ENCODE measurements at regions not wholly inside any gene's neighbourhood (a gene's known extent, or its start where the extent isn't known, plus 50 kb on each side); places are given as distances from the start of the nearest gene placed in this dataset.

DNA sequence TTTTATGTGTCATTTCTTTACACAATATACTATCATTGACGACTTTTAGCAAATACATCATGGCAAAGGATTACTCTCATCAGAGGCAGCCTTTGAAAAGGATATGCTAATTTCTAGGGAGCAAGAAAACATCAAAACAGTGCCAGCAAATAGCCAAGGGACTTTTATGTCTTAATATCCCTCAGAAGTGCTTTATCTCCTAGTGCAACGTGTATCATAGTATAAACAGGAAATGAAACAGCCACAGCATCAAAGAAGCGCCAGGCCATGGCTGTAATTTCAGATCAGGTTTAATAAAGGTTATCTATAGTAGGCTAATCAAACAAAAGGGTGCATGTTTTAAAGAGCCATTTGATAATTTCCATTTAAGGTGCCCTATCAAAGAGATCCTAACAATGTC lies 159.9 kb downstream of the AXIN2 start (continued):
- TF ChIP-seq, protein P1, sequence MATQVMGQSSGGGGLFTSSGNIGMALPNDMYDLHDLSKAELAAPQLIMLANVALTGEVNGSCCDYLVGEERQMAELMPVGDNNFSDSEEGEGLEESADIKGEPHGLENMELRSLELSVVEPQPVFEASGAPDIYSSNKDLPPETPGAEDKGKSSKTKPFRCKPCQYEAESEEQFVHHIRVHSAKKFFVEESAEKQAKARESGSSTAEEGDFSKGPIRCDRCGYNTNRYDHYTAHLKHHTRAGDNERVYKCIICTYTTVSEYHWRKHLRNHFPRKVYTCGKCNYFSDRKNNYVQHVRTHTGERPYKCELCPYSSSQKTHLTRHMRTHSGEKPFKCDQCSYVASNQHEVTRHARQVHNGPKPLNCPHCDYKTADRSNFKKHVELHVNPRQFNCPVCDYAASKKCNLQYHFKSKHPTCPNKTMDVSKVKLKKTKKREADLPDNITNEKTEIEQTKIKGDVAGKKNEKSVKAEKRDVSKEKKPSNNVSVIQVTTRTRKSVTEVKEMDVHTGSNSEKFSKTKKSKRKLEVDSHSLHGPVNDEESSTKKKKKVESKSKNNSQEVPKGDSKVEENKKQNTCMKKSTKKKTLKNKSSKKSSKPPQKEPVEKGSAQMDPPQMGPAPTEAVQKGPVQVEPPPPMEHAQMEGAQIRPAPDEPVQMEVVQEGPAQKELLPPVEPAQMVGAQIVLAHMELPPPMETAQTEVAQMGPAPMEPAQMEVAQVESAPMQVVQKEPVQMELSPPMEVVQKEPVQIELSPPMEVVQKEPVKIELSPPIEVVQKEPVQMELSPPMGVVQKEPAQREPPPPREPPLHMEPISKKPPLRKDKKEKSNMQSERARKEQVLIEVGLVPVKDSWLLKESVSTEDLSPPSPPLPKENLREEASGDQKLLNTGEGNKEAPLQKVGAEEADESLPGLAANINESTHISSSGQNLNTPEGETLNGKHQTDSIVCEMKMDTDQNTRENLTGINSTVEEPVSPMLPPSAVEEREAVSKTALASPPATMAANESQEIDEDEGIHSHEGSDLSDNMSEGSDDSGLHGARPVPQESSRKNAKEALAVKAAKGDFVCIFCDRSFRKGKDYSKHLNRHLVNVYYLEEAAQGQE (IDR thresholded peaks at IDR 0.05; ENCODE audit: unreplicated experiment): no peak
- TF ChIP-seq STAT1 (IDR thresholded peaks at IDR 0.05; ENCODE audit: unreplicated experiment) (no peak), EZH2phosphoT487 (IDR thresholded peaks at IDR 0.05; ENCODE audit: unreplicated experiment) (no peak), NANOG (IDR thresholded peaks at IDR 0.05; ENCODE audit: borderline replicate concordance) (no peak), ZNF331 (CRISPR knock-in tag; IDR thresholded peaks at IDR 0.05; ENCODE audit: low read depth) (no peak), ZNF462 (CRISPR knock-in tag; IDR thresholded peaks at IDR 0.05) (no peak)

DNA sequence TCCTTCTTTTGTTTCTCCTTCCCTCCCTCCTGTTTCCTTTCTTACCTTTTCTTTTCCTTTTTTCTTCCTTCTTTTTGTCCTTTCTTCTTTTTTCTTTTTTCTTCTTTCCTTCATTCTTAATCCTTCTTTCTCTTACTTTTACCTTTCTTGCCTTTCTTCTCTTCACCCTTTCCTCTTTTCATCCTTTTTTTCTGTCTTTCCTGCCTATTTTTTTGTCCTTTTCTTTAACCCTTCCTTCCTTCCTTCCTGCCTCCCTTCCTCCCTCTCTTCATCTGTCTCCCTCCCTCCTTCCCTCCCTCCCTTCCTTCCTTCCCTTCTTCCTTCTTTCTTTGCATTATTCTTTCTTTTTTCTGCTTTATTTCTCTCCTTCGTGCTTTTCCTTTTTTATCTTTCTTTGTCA lies 160.7 kb downstream of the AXIN2 start:
- Histone ChIP-seq H3K4me3 (no peak overlapping the region), H2AFZ (no peak overlapping the region), H3F3A (replicated peaks; ENCODE audit: low read depth) (no peaks in the 10 kb centered on the region), H3K9me2 (ENCODE audit: insufficient read depth) (no peaks in the 10 kb centered on the region), H3K27ac (ENCODE audit: low read depth) (no peak overlapping the region), H3K36me3 (ENCODE audit: insufficient read depth) (no peaks in the 10 kb centered on the region), H4K20me1 (replicated peaks; ENCODE audit: insufficient read depth) (no peaks in the 10 kb centered on the region), H3K79me2 (replicated peaks; ENCODE audit: insufficient read depth) (no peaks in the 10 kb centered on the region), H3K4me2 (no peak overlapping the region), H3K27me3 (ENCODE audit: insufficient read depth) (no peaks in the 10 kb centered on the region), H3K4me1 (ENCODE audit: insufficient read depth) (0 out of 2 replicates have a peak, but pooled peaks cover 4% of the 10 kb centered on the region)
- peaks cover 2% of the 10 kb centered on the region for H3K27me3 Mint-ChIP-seq (ENCODE audit: insufficient read depth, low read depth, poor library complexity)
- H3K9me3 Mint-ChIP-seq: no peaks in the 10 kb centered on the region
- ATAC-seq: no peak
- H3K36me3 Mint-ChIP-seq (ENCODE audit: low read depth): no peaks in the 10 kb centered on the region
- H3K27ac Mint-ChIP-seq: no peak overlapping the region
- H3K4me1 Mint-ChIP-seq: peaks cover 11% of the 10 kb centered on the region; the same call in 2 of the 3 replicates
- no peak for DNase-seq (ENCODE audit: low spot score)
- H3K4me3 Mint-ChIP-seq: no peak overlapping the region
- TF ChIP-seq POLR2AphosphoS5 (IDR thresholded peaks at IDR 0.05; ENCODE audit: low read depth): no peak
- TF ChIP-seq, protein P1 (IDR thresholded peaks at IDR 0.05; ENCODE audit: unreplicated experiment): no peak
- no peak for TF ChIP-seq ZNF114 (CRISPR knock-in tag; IDR thresholded peaks at IDR 0.05)
- TF ChIP-seq EZH2 (IDR thresholded peaks at IDR 0.05; ENCODE audit: low read depth, unreplicated experiment): no peak
- TF ChIP-seq, protein P2, sequence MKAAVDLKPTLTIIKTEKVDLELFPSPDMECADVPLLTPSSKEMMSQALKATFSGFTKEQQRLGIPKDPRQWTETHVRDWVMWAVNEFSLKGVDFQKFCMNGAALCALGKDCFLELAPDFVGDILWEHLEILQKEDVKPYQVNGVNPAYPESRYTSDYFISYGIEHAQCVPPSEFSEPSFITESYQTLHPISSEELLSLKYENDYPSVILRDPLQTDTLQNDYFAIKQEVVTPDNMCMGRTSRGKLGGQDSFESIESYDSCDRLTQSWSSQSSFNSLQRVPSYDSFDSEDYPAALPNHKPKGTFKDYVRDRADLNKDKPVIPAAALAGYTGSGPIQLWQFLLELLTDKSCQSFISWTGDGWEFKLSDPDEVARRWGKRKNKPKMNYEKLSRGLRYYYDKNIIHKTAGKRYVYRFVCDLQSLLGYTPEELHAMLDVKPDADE (IDR thresholded peaks at IDR 0.05): no peak
- TF ChIP-seq STAT1 (IDR thresholded peaks at IDR 0.05; ENCODE audit: unreplicated experiment): no peak
- no peak for TF ChIP-seq EZH2phosphoT487 (IDR thresholded peaks at IDR 0.05; ENCODE audit: unreplicated experiment)
- TF ChIP-seq JUNB (IDR thresholded peaks at IDR 0.05; ENCODE audit: unreplicated experiment): no peak
- no peak for TF ChIP-seq ZNF331 (CRISPR knock-in tag; IDR thresholded peaks at IDR 0.05; ENCODE audit: low read depth)
- no peak for TF ChIP-seq NANOG (IDR thresholded peaks at IDR 0.05; ENCODE audit: borderline replicate concordance)
